NCI-H226 (cell line): ENCODE measurements at regions not wholly inside any gene's neighbourhood (a gene's known extent, or its start where the extent isn't known, plus 50 kb on each side); places are given as distances from the start of the nearest gene placed in this dataset.

Experiments
- DNase-seq: peaks from one replicate; pipeline ENCODE4 v3.0.0-alpha.2; 2015

GRCh38 chr6:73898599-73898998, 202.6 kb downstream of the CD109 start:
- DNase-seq, result no peak

GRCh38 chr6:73893696-73894095, 197.7 kb downstream of the CD109 start:
- DNase-seq, result no peak

- no peak for DNase-seq
Measured at GRCh38 chr6:73888050-73888449, 192.0 kb downstream of the CD109 start.

- no peak for DNase-seq
Measured at GRCh38 chr6:73885393-73885792, 189.4 kb downstream of the CD109 start.

- DNase-seq, result no peak
Measured at GRCh38 chr6:73884540-73884939, 188.5 kb downstream of the CD109 start.

GRCh38 chr6:73879501-73880293, 183.7 kb downstream of the CD109 start:
- no peak for DNase-seq

GRCh38 chr6:73878403-73878802, 182.4 kb downstream of the CD109 start:
- DNase-seq, result no peak
